K562 (cell line): ENCODE measurements at regions not wholly inside any gene's neighbourhood (a gene's known extent, or its start where the extent isn't known, plus 50 kb on each side); places are given as distances from the start of the nearest gene placed in this dataset.

Source experiments
- ATAC-seq: fragments of 200-7000 bp; cut with Tn5 transposase; 3 replicates; pipeline ENCODE4 v1.9.1; 2020; ENCODE audit warnings: moderate library complexity
- BruUV-seq: library from RNA; stranded (reverse); fragments of 400-500 nt; replicated peaks from 2 replicates; lab custom pipeline; 2021; lab: Mats Ljungman, UMichigan
- CTCF ChIA-PET: fragments of 300-600 bp; formaldehyde crosslinking; extraction: SDS; loops from one replicate; lab custom pipeline; 2021; ENCODE audit warnings: low intra/inter-chr PET ratio; lab: Yijun Ruan, JAX
- POLR2A ChIA-PET: fragments of 300-600, 350-650 bp; sonication (Branson Sonifier 250); formaldehyde crosslinking; extraction: SDS; loops from one replicate; lab custom pipeline; 2021; ENCODE audit warnings: antibody characterized with exemption, inconsistent platforms; lab: Yijun Ruan, JAX
- DNase-seq, 4 experiments: peaks; one replicate each; pipeline versions ENCODE4 v3.0.0 to v3.0.0-alpha.2; 2011 to 2018; ENCODE audit warnings: low spot score in 3 of 4, mixed read lengths in 3 of 4; ENCODE audit errors: extremely low read depth in 1 of 4
- FAIRE-seq: peaks from 2 replicates; lab custom pipeline; 2011; peaks lifted over from hg19 to GRCh38; lab: Jason Lieb, UNC
- H2AFZ ChIP-seq: 2 replicates; pipeline ENCODE4 v1.6.0; 2011; ENCODE audit warnings: low read depth, low read length, control low read depth, inconsistent platforms
- H3K27ac ChIP-seq: fragments of 200-600 bp; 3 replicates; pipeline ENCODE4 v1.8.0; 2011; ENCODE audit warnings: low read depth, mild to moderate bottlenecking, control low read depth, inconsistent platforms, low read length, moderate library complexity, mixed read lengths; ENCODE audit errors: extremely low read depth
- H3K27me3 ChIP-seq, 2 experiments: fragments of 300-600 bp in 1 of 2; 2 replicates in 1 of 2; 3 replicates in 1 of 2; pipeline versions ENCODE4 v1.6.0 to v1.8.0; 2011; ENCODE audit warnings: inconsistent platforms in 2 of 2, low read length in 2 of 2, mild to moderate bottlenecking in 1 of 2, mixed read lengths in 1 of 2, moderate library complexity in 1 of 2; ENCODE audit not compliant: control insufficient read depth in 2 of 2, insufficient read depth in 2 of 2
- H3K36me3 ChIP-seq: fragments of 300-600 bp; 3 replicates; pipeline ENCODE4 v1.8.0; 2011; ENCODE audit warnings: mild to moderate bottlenecking, low read length, inconsistent platforms; ENCODE audit not compliant: control insufficient read depth, insufficient read depth
- H3K4me1 ChIP-seq, 2 experiments: fragments of 200-600 bp in 1 of 2; replicated peaks in 1 of 2; 2 replicates in 1 of 2; 3 replicates in 1 of 2; pipeline versions ENCODE4 v1.5.1 to v1.8.0; 2011; ENCODE audit warnings: inconsistent platforms in 2 of 2, low read length in 2 of 2, mild to moderate bottlenecking in 1 of 2, mixed read lengths in 1 of 2, moderate library complexity in 1 of 2; ENCODE audit not compliant: control insufficient read depth in 2 of 2, insufficient read depth in 2 of 2
- H3K4me2 ChIP-seq: 2 replicates; pipeline ENCODE4 v1.6.1; 2011; ENCODE audit warnings: low read length, control low read depth, inconsistent platforms, mixed read lengths; ENCODE audit not compliant: insufficient read depth
- H3K4me3 ChIP-seq: fragments of 200-600 bp; sonication (generic), shearing (Covaris generic); 2 replicates; pipeline ENCODE4 v1.5.1; 2016; ENCODE audit warnings: control low read depth, inconsistent platforms
- H3K79me2 ChIP-seq: fragments of 200-600 bp; 3 replicates; pipeline ENCODE4 v1.8.0; 2011; ENCODE audit warnings: low read length, inconsistent platforms; ENCODE audit not compliant: control insufficient read depth, insufficient read depth
- H3K9ac ChIP-seq, 2 experiments: 2 replicates each; pipeline versions ENCODE4 v1.6.0 to v1.6.1; 2011; ENCODE audit warnings: low read depth in 2 of 2, low read length in 2 of 2, control low read depth in 1 of 2, inconsistent platforms in 1 of 2, mild to moderate bottlenecking in 1 of 2, mixed read lengths in 1 of 2; ENCODE audit not compliant: insufficient read depth in 1 of 2
- H3K9me1 ChIP-seq: one replicate; pipeline ENCODE4 v1.6.0; 2011; ENCODE audit warnings: inconsistent platforms, mild to moderate bottlenecking, low read length, moderate library complexity; ENCODE audit not compliant: control insufficient read depth, insufficient read depth
- H3K9me3 ChIP-seq: replicated peaks from 2 replicates; pipeline ENCODE4 v1.5.1; 2011; ENCODE audit warnings: low read depth, low read length, inconsistent platforms; ENCODE audit not compliant: control insufficient read depth, insufficient read depth
- H4K20me1 ChIP-seq: replicated peaks from 2 replicates; pipeline ENCODE4 v1.6.1; 2011; ENCODE audit warnings: low read length, inconsistent platforms, mixed read lengths; ENCODE audit not compliant: control insufficient read depth, insufficient read depth
- CEBPB ChIP-seq: fragments of 450-650 bp; IDR thresholded peaks from 2 replicates; pipeline ENCODE4 v1.6.1; 2016; ENCODE audit warnings: missing genetic modification characterization, missing compliant biosample characterization
- DDX20 ChIP-seq: fragments of 450-650 bp; IDR thresholded peaks from 2 replicates; pipeline ENCODE4 v1.6.1; 2016; ENCODE audit warnings: missing genetic modification characterization, low read depth, mild to moderate bottlenecking, missing compliant biosample characterization, moderate library complexity
- HDAC1 ChIP-seq, 2 experiments: fragments of 450-650 bp; IDR thresholded peaks; 2 replicates each; pipeline ENCODE4 v1.6.1; 2016 to 2017; ENCODE audit warnings: inconsistent platforms in 1 of 2, mild to moderate bottlenecking in 1 of 2, moderate library complexity in 1 of 2
- KDM2B ChIP-seq: fragments of 250-450 bp; sonication (Bioruptor Pico); IDR thresholded peaks from 2 replicates; pipeline ENCODE4 v1.8.0; 2021; ENCODE audit warnings: mild to moderate bottlenecking, moderate library complexity
- NBN ChIP-seq: fragments of 450-650 bp; IDR thresholded peaks from 2 replicates; pipeline ENCODE4 v1.6.1; 2016; ENCODE audit warnings: low read depth, mild to moderate bottlenecking
- PML ChIP-seq: IDR thresholded peaks from 2 replicates; pipeline ENCODE4 v1.6.1; 2012; ENCODE audit warnings: low read length, inconsistent platforms
- SMAD4 ChIP-seq: fragments of 250-450 bp; sonication (Bioruptor Pico); conservative IDR thresholded peaks from 2 replicates; pipeline ENCODE4 v1.8.0; 2021; ENCODE audit warnings: inconsistent platforms, mild to moderate bottlenecking, moderate library complexity
- WHSC1 ChIP-seq: IDR thresholded peaks from one replicate; pipeline ENCODE4 v1.6.1; 2012; ENCODE audit warnings: low read length, control low read depth, inconsistent platforms
- ZNF232 ChIP-seq: sonication (generic); formaldehyde crosslinking; IDR thresholded peaks from 2 replicates; pipeline ENCODE4 v1.8.0; 2022; ENCODE audit warnings: mild to moderate bottlenecking, missing genetic modification reagents
- ZNF785 ChIP-seq: fragments of 250-450 bp; sonication (Bioruptor Pico); IDR thresholded peaks from 2 replicates; pipeline ENCODE4 v1.4.0; 2020; ENCODE audit warnings: mild to moderate bottlenecking
- ZNF830 ChIP-seq: fragments of 250-450 bp; sonication (Bioruptor Pico); IDR thresholded peaks from 2 replicates; pipeline ENCODE4 v1.5.0; 2021; ENCODE audit warnings: mild to moderate bottlenecking
- WGBS: fragments of 100-300 bp; shearing (Covaris generic); methylation state at CpG from one replicate; pipeline ENCODE4 v1.1.6; 2016; ENCODE audit warnings: low coverage, mixed read lengths; ENCODE audit not compliant: insufficient coverage; ENCODE audit errors: missing lambda C conversion rate; 5-methylcytosine and 5-hydroxymethylcytosine counted together
- in situ Hi-C: fragments of 300-500 bp; cut with MboI; formaldehyde crosslinking; loops from 4 replicates; pipeline ENCODE4 v1.15.0; 2018; ENCODE audit warnings: inconsistent platforms, mixed read lengths
- intact Hi-C: fragments of 100-400 bp; cut with micrococcal nuclease; formaldehyde crosslinking; loops from 2 replicates; pipeline ENCODE4 v1.14.2; 2022
- TF ChIP-seq, protein P1 (sequence below): sonication (generic); formaldehyde crosslinking; IDR thresholded peaks from 2 replicates; pipeline ENCODE4 v1.8.0; 2022; ENCODE audit warnings: mild to moderate bottlenecking, missing genetic modification reagents
- TF ChIP-seq, protein P2 (sequence below): fragments of 250-450 bp; sonication (Bioruptor Pico); IDR thresholded peaks from 2 replicates; pipeline ENCODE4 v1.5.1; 2021; ENCODE audit warnings: mild to moderate bottlenecking
- TF ChIP-seq, protein P3 (sequence below): fragments of 250-450 bp; sonication (Bioruptor Pico); IDR thresholded peaks from 2 replicates; pipeline ENCODE4 v1.8.0; 2022; ENCODE audit warnings: inconsistent platforms, mild to moderate bottlenecking, moderate library complexity, borderline replicate concordance

DNA sequence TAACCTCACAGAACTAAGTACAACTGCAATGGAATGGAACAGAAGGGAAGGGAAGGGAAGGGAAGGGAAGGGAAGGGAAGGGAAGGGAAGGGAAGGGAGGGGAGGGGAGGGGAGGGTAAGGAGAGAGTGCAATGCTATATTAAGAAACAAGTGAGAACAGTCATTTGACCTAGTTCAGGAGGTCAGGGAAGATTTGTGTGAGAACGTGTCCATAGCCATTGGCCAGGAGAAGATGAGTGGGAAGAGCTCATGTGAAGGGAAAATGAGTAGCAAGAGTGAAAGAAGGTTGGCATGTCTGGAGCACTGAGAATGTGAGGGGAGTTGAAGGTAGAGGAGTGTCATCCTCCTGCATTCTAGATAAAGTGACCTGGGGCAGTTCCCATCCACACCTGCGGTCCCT lies 481.6 kb downstream of the IRS1 start:
- Histone ChIP-seq H3K79me2 (no peaks in the 10 kb centered on the region), H3K4me3 (no peak overlapping the region), H3K36me3 (no peaks in the 10 kb centered on the region), H3K9ac (no peak overlapping the region), H3K9me1 (no peaks in the 10 kb centered on the region), H3K4me2 (no peak overlapping the region), H3K9me3 (no peaks in the 10 kb centered on the region), H3K4me1 (no peaks in the 10 kb centered on the region), H3K27ac (no peak overlapping the region), H3K27me3 (no peaks in the 10 kb centered on the region), H4K20me1 (no peaks in the 10 kb centered on the region), H2AFZ (no peak overlapping the region)
- no TSS peak for BruUV-seq
- intact Hi-C loops (no loop called here), in situ Hi-C loops (no loop called here)
- DNase-seq = no peak
- ChIA-PET POLR2A (no interaction called here), CTCF (no interaction called here)
- FAIRE-seq = no peak
- no peak for ATAC-seq
- WGBS = 0% methylated on average over 2 of the region's 2 CpGs
- TF ChIP-seq ZNF785 (CRISPR knock-in tag) (no peak), DDX20 (tag) (no peak), HDAC1 (IDR thresholded peaks at IDR 0.05) (no peak), NBN (no peak), WHSC1 (no peak), SMAD4 (CRISPR knock-in tag) (no peak), KDM2B (CRISPR knock-in tag) (no peak), ZNF830 (no peak), CEBPB (no peak), ZNF232 (CRISPR knock-in tag) (no peak), PML (no peak)
- TF ChIP-seq, protein P1, sequence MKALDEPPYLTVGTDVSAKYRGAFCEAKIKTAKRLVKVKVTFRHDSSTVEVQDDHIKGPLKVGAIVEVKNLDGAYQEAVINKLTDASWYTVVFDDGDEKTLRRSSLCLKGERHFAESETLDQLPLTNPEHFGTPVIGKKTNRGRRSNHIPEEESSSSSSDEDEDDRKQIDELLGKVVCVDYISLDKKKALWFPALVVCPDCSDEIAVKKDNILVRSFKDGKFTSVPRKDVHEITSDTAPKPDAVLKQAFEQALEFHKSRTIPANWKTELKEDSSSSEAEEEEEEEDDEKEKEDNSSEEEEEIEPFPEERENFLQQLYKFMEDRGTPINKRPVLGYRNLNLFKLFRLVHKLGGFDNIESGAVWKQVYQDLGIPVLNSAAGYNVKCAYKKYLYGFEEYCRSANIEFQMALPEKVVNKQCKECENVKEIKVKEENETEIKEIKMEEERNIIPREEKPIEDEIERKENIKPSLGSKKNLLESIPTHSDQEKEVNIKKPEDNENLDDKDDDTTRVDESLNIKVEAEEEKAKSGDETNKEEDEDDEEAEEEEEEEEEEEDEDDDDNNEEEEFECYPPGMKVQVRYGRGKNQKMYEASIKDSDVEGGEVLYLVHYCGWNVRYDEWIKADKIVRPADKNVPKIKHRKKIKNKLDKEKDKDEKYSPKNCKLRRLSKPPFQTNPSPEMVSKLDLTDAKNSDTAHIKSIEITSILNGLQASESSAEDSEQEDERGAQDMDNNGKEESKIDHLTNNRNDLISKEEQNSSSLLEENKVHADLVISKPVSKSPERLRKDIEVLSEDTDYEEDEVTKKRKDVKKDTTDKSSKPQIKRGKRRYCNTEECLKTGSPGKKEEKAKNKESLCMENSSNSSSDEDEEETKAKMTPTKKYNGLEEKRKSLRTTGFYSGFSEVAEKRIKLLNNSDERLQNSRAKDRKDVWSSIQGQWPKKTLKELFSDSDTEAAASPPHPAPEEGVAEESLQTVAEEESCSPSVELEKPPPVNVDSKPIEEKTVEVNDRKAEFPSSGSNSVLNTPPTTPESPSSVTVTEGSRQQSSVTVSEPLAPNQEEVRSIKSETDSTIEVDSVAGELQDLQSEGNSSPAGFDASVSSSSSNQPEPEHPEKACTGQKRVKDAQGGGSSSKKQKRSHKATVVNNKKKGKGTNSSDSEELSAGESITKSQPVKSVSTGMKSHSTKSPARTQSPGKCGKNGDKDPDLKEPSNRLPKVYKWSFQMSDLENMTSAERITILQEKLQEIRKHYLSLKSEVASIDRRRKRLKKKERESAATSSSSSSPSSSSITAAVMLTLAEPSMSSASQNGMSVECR (CRISPR knock-in tag) = no peak
- TF ChIP-seq, protein P2, sequence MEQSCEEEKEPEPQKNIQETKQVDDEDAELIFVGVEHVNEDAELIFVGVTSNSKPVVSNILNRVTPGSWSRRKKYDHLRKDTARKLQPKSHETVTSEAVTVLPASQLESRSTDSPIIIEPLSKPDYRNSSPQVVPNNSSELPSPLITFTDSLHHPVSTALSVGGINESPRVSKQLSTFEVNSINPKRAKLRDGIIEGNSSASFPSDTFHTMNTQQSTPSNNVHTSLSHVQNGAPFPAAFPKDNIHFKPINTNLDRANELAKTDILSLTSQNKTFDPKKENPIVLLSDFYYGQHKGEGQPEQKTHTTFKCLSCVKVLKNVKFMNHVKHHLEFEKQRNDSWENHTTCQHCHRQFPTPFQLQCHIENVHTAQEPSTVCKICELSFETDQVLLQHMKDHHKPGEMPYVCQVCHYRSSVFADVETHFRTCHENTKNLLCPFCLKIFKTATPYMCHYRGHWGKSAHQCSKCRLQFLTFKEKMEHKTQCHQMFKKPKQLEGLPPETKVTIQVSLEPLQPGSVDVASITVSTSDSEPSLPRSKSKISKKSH = no peak
- TF ChIP-seq, protein P3, sequence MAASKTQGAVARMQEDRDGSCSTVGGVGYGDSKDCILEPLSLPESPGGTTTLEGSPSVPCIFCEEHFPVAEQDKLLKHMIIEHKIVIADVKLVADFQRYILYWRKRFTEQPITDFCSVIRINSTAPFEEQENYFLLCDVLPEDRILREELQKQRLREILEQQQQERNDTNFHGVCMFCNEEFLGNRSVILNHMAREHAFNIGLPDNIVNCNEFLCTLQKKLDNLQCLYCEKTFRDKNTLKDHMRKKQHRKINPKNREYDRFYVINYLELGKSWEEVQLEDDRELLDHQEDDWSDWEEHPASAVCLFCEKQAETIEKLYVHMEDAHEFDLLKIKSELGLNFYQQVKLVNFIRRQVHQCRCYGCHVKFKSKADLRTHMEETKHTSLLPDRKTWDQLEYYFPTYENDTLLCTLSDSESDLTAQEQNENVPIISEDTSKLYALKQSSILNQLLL (CRISPR knock-in tag) = no peak
